B cell (primary cell): ENCODE measurements at regions not wholly inside any gene's neighbourhood (a gene's known extent, or its start where the extent isn't known, plus 50 kb on each side); places are given as distances from the start of the nearest gene placed in this dataset.
"Not testable (repeated sequence)": the region's sequence is repeated elsewhere in the genome, so short reads cannot be mapped to it uniquely, and the experiment has no call there.

Experiments
- ATAC-seq: fragments of 200-7000 bp; cut with Tn5 transposase; one replicate; pipeline ENCODE4 v1.10.0; 2021; ENCODE audit warnings: low read depth, mild to moderate bottlenecking, moderate number of reproducible peaks, moderate library complexity
- CTCF ChIA-PET: fragments of 350-600 bp; sonication (Branson Sonifier 250); formaldehyde crosslinking; loops from one replicate; lab custom pipeline; 2021; ENCODE audit warnings: antibody characterized with exemption, inconsistent platforms; lab: Charles Lee
- POLR2A ChIA-PET: fragments of 350-600 bp; sonication (Branson Sonifier 250); formaldehyde crosslinking; loops from one replicate; lab custom pipeline; 2021; ENCODE audit warnings: antibody characterized with exemption; lab: Charles Lee
- DNase-seq: peaks from one replicate; pipeline ENCODE4 v3.0.0; 2013
- H2AFZ ChIP-seq: 2 replicates; pipeline ENCODE4 v1.6.1; 2012; ENCODE audit warnings: mild to moderate bottlenecking, low read depth, low read length; ENCODE audit not compliant: insufficient read depth, poor library complexity, severe bottlenecking
- H3K27ac ChIP-seq, 2 donors: 1 replicate in 1 of 2; 2 replicates in 1 of 2; pipeline ENCODE4 v1.5.1; 2012 to 2013; ENCODE audit warnings: low read length in 2 of 2, mild to moderate bottlenecking in 2 of 2, moderate library complexity in 1 of 2
- H3K27me3 ChIP-seq, 4 experiments: fragments of 200-600 bp in 1 of 4; sonication (generic) in 1 of 4; replicated peaks in 1 of 4; 1 replicate in 2 of 4; 2 replicates in 2 of 4; pipeline versions ENCODE4 v1.6.1 to v1.7.0; 2013 to 2016; ENCODE audit warnings: low read length in 3 of 4, mild to moderate bottlenecking in 2 of 4, mixed read lengths in 1 of 4, moderate library complexity in 1 of 4; ENCODE audit not compliant: insufficient read depth in 4 of 4, control insufficient read depth in 3 of 4; ENCODE audit errors: control extremely low read depth in 1 of 4
- H3K36me3 ChIP-seq, 2 experiments: replicated peaks in 1 of 2; 1 replicate in 1 of 2; 2 replicates in 1 of 2; pipeline versions ENCODE4 v1.6.1 to v1.7.1; 2013; ENCODE audit warnings: low read length in 1 of 2; ENCODE audit not compliant: insufficient read depth in 2 of 2, control insufficient read depth in 1 of 2; ENCODE audit errors: control extremely low read depth in 1 of 2, extremely low read depth in 1 of 2
- H3K4me1 ChIP-seq, 2 donors: fragments of 200-600 bp in 1 of 2; sonication (generic) in 1 of 2; 1 replicate in 1 of 2; 2 replicates in 1 of 2; pipeline versions ENCODE4 v1.5.1 to v1.6.1; 2013 to 2017; ENCODE audit warnings: low read length in 2 of 2; ENCODE audit not compliant: control insufficient read depth in 2 of 2, insufficient read depth in 2 of 2
- H3K4me2 ChIP-seq: replicated peaks from 2 replicates; pipeline ENCODE3; 2012; ENCODE audit warnings: mild to moderate bottlenecking, low read depth, low read length; ENCODE audit not compliant: poor library complexity, severe bottlenecking
- H3K4me3 ChIP-seq, 5 experiments: fragments of 200-600 bp in 1 of 5; sonication (generic) in 1 of 5; 1 replicate in 3 of 5; 2 replicates in 2 of 5; pipeline versions ENCODE4 v1.5.1 to v1.7.0; 2011 to 2016; ENCODE audit warnings: low read length in 4 of 5, mild to moderate bottlenecking in 4 of 5, low read depth in 2 of 5, control low read depth in 1 of 5, moderate library complexity in 1 of 5; ENCODE audit not compliant: insufficient read depth in 1 of 5; ENCODE audit errors: control extremely low read depth in 1 of 5, extremely low read depth in 1 of 5
- H3K79me2 ChIP-seq: fragments of 200-600 bp; sonication (generic); one replicate; pipeline ENCODE4 v1.6.0; 2016; ENCODE audit warnings: low read length; ENCODE audit not compliant: control insufficient read depth, insufficient read depth
- H3K9ac ChIP-seq: fragments of 200-600 bp; sonication (generic); 2 replicates; pipeline ENCODE4 v1.6.1; 2017; ENCODE audit warnings: mild to moderate bottlenecking, low read length, moderate library complexity
- H3K9me3 ChIP-seq, 3 donors: one replicate each; pipeline versions ENCODE4 v1.6.1 to v1.7.1; 2013; ENCODE audit warnings: low read length in 2 of 3; ENCODE audit not compliant: control insufficient read depth in 2 of 3, insufficient read depth in 1 of 3; ENCODE audit errors: control extremely low read depth in 1 of 3
- H4K20me1 ChIP-seq: 2 replicates; pipeline ENCODE4 v1.6.0; 2012; ENCODE audit warnings: mild to moderate bottlenecking, low read length; ENCODE audit not compliant: insufficient read depth, control insufficient read depth, poor library complexity, severe bottlenecking
- H3K27ac Mint-ChIP-seq: one replicate; pipeline ENCODE4 v1.8.0; 2021; ENCODE audit warnings: mixed read lengths
- H3K27me3 Mint-ChIP-seq: one replicate; pipeline ENCODE4 v1.8.0; 2021; ENCODE audit warnings: mixed read lengths
- H3K4me1 Mint-ChIP-seq: one replicate; pipeline ENCODE4 v1.8.0; 2021; ENCODE audit warnings: mixed read lengths
- H3K4me3 Mint-ChIP-seq: one replicate; pipeline ENCODE4 v1.8.0; 2021; ENCODE audit warnings: mixed read lengths
- H3K9me3 Mint-ChIP-seq: one replicate; pipeline ENCODE4 v1.8.0; 2022; ENCODE audit warnings: mixed read lengths; ENCODE audit not compliant: insufficient read depth
- WGBS: methylation state at CpG from one replicate; pipeline ENCODE4 v1.1.5; 2013; ENCODE audit warnings: missing lambda C conversion rate; ENCODE audit not compliant: insufficient coverage; 5-methylcytosine and 5-hydroxymethylcytosine counted together
- intact Hi-C: fragments of 100-400 bp; cut with micrococcal nuclease; formaldehyde crosslinking; loops from one replicate; pipeline ENCODE4 v1.10.0; 2022

GRCh38 chr9:66207914-66208313 lies 471.0 kb downstream of the FOXD4L4 start:
- H4K20me1 ChIP-seq, DNase-seq, H3K4me1 ChIP-seq, H3K79me2 ChIP-seq, CTCF ChIA-PET, POLR2A ChIA-PET, H3K4me2 ChIP-seq, H3K27ac ChIP-seq, H3K36me3 ChIP-seq, H2AFZ ChIP-seq, H3K9me3 Mint-ChIP-seq, ATAC-seq, H3K4me1 Mint-ChIP-seq, H3K9me3 ChIP-seq, intact Hi-C loops, H3K4me3 Mint-ChIP-seq, H3K9ac ChIP-seq, H3K4me3 ChIP-seq, H3K27ac Mint-ChIP-seq, H3K27me3 Mint-ChIP-seq, H3K27me3 ChIP-seq: not testable (repeated sequence)
- WGBS = no CpG with 5 or more reads among the region's 2 CpGs

GRCh38 chr9:66244763-66245162 lies 507.8 kb downstream of the FOXD4L4 start:
- H4K20me1 ChIP-seq, H3K9me3 Mint-ChIP-seq, intact Hi-C loops: not testable (repeated sequence)

GRCh38 chr9:66245481-66245880 lies 508.5 kb downstream of the FOXD4L4 start:
- H3K27ac Mint-ChIP-seq, H3K4me3 Mint-ChIP-seq, ATAC-seq, CTCF ChIA-PET, POLR2A ChIA-PET, DNase-seq, H3K9me3 Mint-ChIP-seq, H3K36me3 ChIP-seq, H3K27me3 ChIP-seq, H3K79me2 ChIP-seq, H3K4me2 ChIP-seq, H3K27me3 Mint-ChIP-seq, H2AFZ ChIP-seq, H3K27ac ChIP-seq, H3K4me3 ChIP-seq, H4K20me1 ChIP-seq, H3K9me3 ChIP-seq, H3K9ac ChIP-seq, H3K4me1 ChIP-seq, H3K4me1 Mint-ChIP-seq, intact Hi-C loops: not testable (repeated sequence)
- 50% methylated on average over 1 of the region's 3 CpGs for WGBS

More at GRCh38 chr9:66244763-66245162, 507.8 kb downstream of the FOXD4L4 start:
- H3K4me3 Mint-ChIP-seq, H2AFZ ChIP-seq, H3K27ac Mint-ChIP-seq, POLR2A ChIA-PET, CTCF ChIA-PET, H3K4me3 ChIP-seq, H3K4me1 Mint-ChIP-seq, H3K36me3 ChIP-seq, H3K27ac ChIP-seq, H3K9ac ChIP-seq, H3K79me2 ChIP-seq, H3K4me2 ChIP-seq, H3K27me3 Mint-ChIP-seq, ATAC-seq, H3K9me3 ChIP-seq, H3K4me1 ChIP-seq, H3K27me3 ChIP-seq: not testable (repeated sequence)
- 43% methylated on average over 1 of the region's 4 CpGs for WGBS
- peak; percentile 0 for DNase-seq

- H3K9me3 ChIP-seq, H3K9ac ChIP-seq, H3K4me2 ChIP-seq, H3K27me3 Mint-ChIP-seq, H3K4me1 Mint-ChIP-seq, H3K27ac Mint-ChIP-seq, H3K36me3 ChIP-seq, CTCF ChIA-PET, H2AFZ ChIP-seq, H3K9me3 Mint-ChIP-seq, H3K4me3 ChIP-seq, DNase-seq, H3K27ac ChIP-seq, ATAC-seq, intact Hi-C loops, H4K20me1 ChIP-seq, POLR2A ChIA-PET, H3K4me1 ChIP-seq, H3K79me2 ChIP-seq, H3K4me3 Mint-ChIP-seq, H3K27me3 ChIP-seq: not testable (repeated sequence)
- WGBS = 100% methylated on average over 1 of the region's 3 CpGs
Measured at GRCh38 chr9:66257581-66257980, 520.6 kb downstream of the FOXD4L4 start.
